ENCODE measurements at regions not wholly inside any gene's neighbourhood (a gene's known extent, or its start where the extent isn't known, plus 50 kb on each side); places are given as distances from the start of the nearest gene placed in this dataset.

GRCh38 chr6:80674669-80675068 is 568.2 kb downstream of the BCKDHB start:
- no peak overlapping the region for H3K4me3 ChIP-seq (ENCODE audit: low read depth, low read length)
- TF ChIP-seq CTCF (IDR thresholded peaks at IDR 0.05; ENCODE audit: low read depth, low read length, missing control alignments), result no peak

GRCh38 chr6:80673367-80673766 is 566.9 kb downstream of the BCKDHB start:
- no peak for TF ChIP-seq CTCF (IDR thresholded peaks at IDR 0.05; ENCODE audit: low read depth, low read length, missing control alignments)
- H3K4me3 ChIP-seq (ENCODE audit: low read depth, low read length), result no peak overlapping the region
- DNase-seq (ENCODE audit: low read depth), result no peak

More at GRCh38 chr6:80674669-80675068, 568.2 kb downstream of the BCKDHB start:
- no peak for DNase-seq (ENCODE audit: low read depth)

- no peak for DNase-seq (ENCODE audit: low read depth)
- TF ChIP-seq CTCF (IDR thresholded peaks at IDR 0.05; ENCODE audit: low read depth, low read length, missing control alignments), result no peak
- H3K4me3 ChIP-seq (ENCODE audit: low read depth, low read length), result no peak overlapping the region
Measured at GRCh38 chr6:80667006-80667405, 560.5 kb downstream of the BCKDHB start.

- H3K4me3 ChIP-seq (ENCODE audit: low read depth, low read length), result no peak overlapping the region
- TF ChIP-seq CTCF (IDR thresholded peaks at IDR 0.05; ENCODE audit: low read depth, low read length, missing control alignments), result no peak
- DNase-seq (ENCODE audit: low read depth), result no peak
Measured at GRCh38 chr6:80658926-80659325, 552.5 kb downstream of the BCKDHB start.

GRCh38 chr6:80647156-80647555 is 540.7 kb downstream of the BCKDHB start:
- no peak for TF ChIP-seq CTCF (IDR thresholded peaks at IDR 0.05; ENCODE audit: low read depth, low read length, missing control alignments)
- DNase-seq (ENCODE audit: low read depth), result no peak
- no peak overlapping the region for H3K4me3 ChIP-seq (ENCODE audit: low read depth, low read length)

GRCh38 chr6:80643881-80644280 is 537.4 kb downstream of the BCKDHB start:
- no peak for DNase-seq (ENCODE audit: low read depth)
- no peak overlapping the region for H3K4me3 ChIP-seq (ENCODE audit: low read depth, low read length)
- TF ChIP-seq CTCF (IDR thresholded peaks at IDR 0.05; ENCODE audit: low read depth, low read length, missing control alignments), result no peak

GRCh38 chr6:80642452-80642851 is 536.0 kb downstream of the BCKDHB start:
- H3K4me3 ChIP-seq (ENCODE audit: low read depth, low read length), result no peak overlapping the region
- DNase-seq (ENCODE audit: low read depth), result no peak
- TF ChIP-seq CTCF (IDR thresholded peaks at IDR 0.05; ENCODE audit: low read depth, low read length, missing control alignments), result no peak

Measured in GM12864 (cell line).